GM12872 (cell line): ENCODE measurements at regions not wholly inside any gene's neighbourhood (a gene's known extent, or its start where the extent isn't known, plus 50 kb on each side); places are given as distances from the start of the nearest gene placed in this dataset.

Experiments used
- TF ChIP-seq, protein P1 (sequence below): IDR thresholded peaks from 3 replicates; pipeline ENCODE4 v1.5.1; 2011; ENCODE audit warnings: low read depth, mild to moderate bottlenecking, low read length, moderate library complexity; ENCODE audit not compliant: insufficient read depth

DNA sequence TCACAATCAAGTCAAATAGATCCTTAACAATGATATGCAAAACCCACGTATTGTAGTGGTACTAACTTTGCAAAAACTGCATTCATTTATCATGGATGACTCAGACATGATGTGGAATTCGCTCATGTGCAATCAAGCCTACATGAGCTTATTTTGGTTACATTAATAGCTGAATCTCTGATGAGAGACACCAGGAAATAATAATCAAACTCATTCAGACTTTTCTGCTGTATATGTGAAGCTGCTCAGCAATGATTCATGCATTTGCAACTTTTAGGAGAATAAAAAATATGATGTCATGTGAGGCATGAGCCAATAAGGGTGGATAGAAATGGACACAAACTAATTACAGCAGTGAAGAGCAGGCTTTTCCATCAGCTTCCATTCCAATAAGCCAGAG, 1075.8 kb upstream of the TMEM132C start:
- TF ChIP-seq, protein P1, sequence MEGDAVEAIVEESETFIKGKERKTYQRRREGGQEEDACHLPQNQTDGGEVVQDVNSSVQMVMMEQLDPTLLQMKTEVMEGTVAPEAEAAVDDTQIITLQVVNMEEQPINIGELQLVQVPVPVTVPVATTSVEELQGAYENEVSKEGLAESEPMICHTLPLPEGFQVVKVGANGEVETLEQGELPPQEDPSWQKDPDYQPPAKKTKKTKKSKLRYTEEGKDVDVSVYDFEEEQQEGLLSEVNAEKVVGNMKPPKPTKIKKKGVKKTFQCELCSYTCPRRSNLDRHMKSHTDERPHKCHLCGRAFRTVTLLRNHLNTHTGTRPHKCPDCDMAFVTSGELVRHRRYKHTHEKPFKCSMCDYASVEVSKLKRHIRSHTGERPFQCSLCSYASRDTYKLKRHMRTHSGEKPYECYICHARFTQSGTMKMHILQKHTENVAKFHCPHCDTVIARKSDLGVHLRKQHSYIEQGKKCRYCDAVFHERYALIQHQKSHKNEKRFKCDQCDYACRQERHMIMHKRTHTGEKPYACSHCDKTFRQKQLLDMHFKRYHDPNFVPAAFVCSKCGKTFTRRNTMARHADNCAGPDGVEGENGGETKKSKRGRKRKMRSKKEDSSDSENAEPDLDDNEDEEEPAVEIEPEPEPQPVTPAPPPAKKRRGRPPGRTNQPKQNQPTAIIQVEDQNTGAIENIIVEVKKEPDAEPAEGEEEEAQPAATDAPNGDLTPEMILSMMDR: no peak

DNA sequence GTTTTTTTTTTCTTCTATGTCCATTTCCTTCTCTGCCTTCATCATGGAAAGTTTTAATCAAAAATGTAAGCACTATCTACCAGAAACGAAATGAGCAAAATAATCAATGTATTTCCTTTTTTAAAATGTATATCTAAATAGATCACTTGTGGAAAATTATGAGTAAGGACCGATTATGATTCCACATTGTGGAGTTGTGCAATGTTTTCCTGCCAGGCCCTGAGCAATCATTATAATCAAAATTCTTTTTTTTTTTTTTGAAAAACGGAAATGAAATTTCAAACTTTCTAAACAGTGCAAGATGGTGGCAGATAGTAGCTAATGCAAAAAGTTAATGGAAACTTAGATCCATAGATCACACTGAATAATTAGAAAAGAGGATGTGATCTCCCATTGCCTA, 1074.6 kb upstream of the TMEM132C start:
- TF ChIP-seq, protein P1: no peak

DNA sequence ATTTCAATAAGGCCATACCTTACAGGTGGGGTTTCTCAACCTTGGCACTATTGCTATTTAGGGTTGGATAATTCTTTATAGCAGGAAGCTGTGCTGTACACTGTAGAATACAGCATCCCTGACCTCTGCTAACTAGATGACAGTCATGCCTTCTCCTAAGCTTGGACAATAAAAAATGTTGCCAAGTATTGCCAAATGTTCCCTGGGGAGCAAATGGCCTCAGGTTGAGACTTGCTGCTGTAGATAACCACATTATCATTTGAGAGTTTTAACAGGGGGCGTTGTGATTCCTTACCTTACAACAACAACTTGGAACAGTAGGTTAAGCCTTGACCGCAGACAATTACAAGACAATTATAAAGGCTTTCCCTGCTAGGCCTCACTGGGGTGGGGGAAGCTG, 1073.6 kb upstream of the TMEM132C start:
- TF ChIP-seq, protein P1: no peak

DNA sequence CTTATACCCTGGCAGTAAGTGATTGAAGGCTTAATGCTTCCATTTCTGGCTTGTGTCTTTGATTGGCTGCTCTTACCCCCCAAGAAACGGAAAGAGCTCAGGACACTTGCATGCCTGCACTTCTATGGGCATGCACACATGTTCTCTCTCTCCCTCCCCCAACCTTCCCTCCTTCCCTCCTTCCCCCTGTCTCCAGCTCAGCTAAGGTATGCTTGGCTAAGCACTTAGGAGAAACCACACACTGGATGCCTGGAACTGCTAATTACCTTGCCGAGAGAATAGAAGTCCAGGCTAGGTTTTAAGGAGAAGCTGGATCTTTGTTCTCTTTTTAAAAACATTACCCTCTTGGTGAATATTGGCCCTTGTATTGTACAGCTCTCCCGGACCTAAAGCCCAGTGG, 1072.8 kb upstream of the TMEM132C start:
- TF ChIP-seq, protein P1: no peak

DNA sequence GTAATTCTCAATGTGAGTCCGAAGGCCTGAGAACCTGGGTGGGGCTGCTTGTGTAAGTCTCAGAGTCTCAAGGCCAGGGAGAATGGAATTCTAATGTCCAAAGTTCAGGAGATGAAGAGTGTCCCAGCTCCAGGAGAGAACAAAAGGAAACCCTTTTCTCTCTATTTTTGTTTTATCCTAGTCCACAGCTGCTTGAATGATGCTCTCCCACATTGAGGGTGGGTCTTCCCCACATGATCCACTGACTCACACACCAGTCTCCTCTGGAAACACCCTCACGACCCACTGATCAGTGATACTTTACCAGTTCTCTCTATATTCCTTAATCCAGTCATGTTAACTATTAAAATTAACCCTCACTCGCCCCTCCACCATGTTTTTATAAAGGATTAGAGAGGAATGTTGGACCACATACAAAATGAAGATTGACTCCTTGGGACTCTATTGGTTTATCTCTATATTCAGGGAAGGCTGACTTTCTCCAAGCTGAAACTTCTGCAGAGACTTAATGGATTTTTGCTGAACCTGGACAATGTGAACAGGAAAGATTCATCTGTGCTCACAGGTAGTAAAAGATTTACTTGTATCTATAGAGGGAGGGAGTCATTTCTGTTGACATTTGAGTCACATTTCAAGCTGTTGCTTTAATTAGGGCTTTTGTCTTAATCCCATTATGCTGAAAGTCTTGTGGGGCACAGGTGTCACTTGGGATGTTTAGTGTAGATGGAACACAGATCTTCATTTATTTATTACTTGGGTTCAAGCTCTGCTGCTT, 1061.0 kb upstream of the TMEM132C start:
- TF ChIP-seq, protein P1: no peak

DNA sequence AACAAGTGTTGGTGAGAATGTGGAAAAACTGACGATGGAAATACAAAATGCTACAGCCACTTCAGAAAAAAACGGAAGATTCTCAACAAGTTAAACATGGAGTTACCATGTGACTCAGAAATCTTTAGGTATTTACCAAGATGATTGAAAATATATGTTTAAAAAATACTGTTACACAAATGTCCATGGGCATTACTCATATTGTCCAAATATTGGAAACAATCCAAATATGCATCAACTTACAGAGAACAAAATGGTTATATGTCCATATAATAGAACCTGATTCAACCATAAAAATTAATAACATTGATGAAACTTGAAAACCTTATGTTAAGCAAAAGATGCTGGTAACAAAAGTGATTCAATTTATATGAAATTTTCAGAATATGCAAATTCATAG, 1057.7 kb upstream of the TMEM132C start:
- TF ChIP-seq, protein P1: no peak

DNA sequence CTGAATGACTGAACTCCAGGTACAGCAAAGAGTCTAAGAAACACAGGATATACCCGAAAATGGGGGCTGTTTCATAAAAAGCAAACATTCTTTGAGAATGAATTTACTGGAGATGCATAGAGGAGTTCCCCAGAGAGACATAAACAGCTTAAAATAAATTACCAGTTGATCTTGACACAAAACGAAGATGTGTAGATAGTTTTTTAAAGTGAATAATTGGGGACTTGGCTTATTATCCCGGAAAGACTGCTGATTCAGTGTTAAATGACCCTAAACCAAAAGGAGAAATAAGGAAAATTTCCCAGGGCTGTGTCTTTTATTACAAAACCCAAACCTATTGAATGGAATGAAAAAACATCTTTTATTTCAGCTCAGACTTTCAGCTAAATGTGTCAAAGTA, 1052.8 kb upstream of the TMEM132C start:
- TF ChIP-seq, protein P1: no peak
